Small intestine (tissue), 7 donors: ENCODE measurements at regions not wholly inside any gene's neighbourhood (a gene's known extent, or its start where the extent isn't known, plus 50 kb on each side); places are given as distances from the start of the nearest gene placed in this dataset.

Experiments used
- DNase-seq, 2 donors: peaks; one replicate each; pipeline versions ENCODE4 v3.0.0 to v3.0.0-alpha.2; 2013
- FAIRE-seq: peaks from 2 replicates; lab custom pipeline; 2012; peaks lifted over from hg19 to GRCh38; lab: Jason Lieb, UNC
- H3K27ac ChIP-seq, 3 donors: one replicate each; pipeline ENCODE4 v1.5.1; 2013; ENCODE audit warnings: low read length in 2 of 3, mild to moderate bottlenecking in 2 of 3, control low read depth in 1 of 3, inconsistent platforms in 1 of 3, low read depth in 1 of 3, moderate library complexity in 1 of 3
- H3K27me3 ChIP-seq, 3 donors: one replicate each; pipeline ENCODE4 v1.6.1; 2013; ENCODE audit warnings: low read length in 3 of 3, inconsistent platforms in 1 of 3; ENCODE audit not compliant: control insufficient read depth in 3 of 3, insufficient read depth in 3 of 3
- H3K36me3 ChIP-seq, 3 donors: one replicate each; pipeline ENCODE4 v1.6.1; 2013; ENCODE audit warnings: low read length in 3 of 3, inconsistent platforms in 1 of 3, low read depth in 1 of 3, mild to moderate bottlenecking in 1 of 3, moderate library complexity in 1 of 3; ENCODE audit not compliant: control insufficient read depth in 3 of 3, insufficient read depth in 2 of 3
- H3K4me1 ChIP-seq, 3 donors: one replicate each; pipeline ENCODE4 v1.6.1; 2013; ENCODE audit warnings: low read length in 2 of 3, inconsistent platforms in 1 of 3, low read depth in 1 of 3, mild to moderate bottlenecking in 1 of 3, moderate library complexity in 1 of 3; ENCODE audit not compliant: control insufficient read depth in 3 of 3, insufficient read depth in 2 of 3
- H3K4me3 ChIP-seq, 3 donors: one replicate each; pipeline ENCODE4 v1.5.1; 2013; ENCODE audit warnings: low read length in 3 of 3, control low read depth in 1 of 3, inconsistent platforms in 1 of 3, low read depth in 1 of 3, mild to moderate bottlenecking in 1 of 3, moderate library complexity in 1 of 3
- H3K9me3 ChIP-seq, 2 donors: one replicate each; pipeline ENCODE4 v1.6.1; 2013; ENCODE audit warnings: low read depth in 1 of 2, low read length in 1 of 2; ENCODE audit not compliant: control insufficient read depth in 2 of 2, insufficient read depth in 1 of 2
- WGBS, 3 donors: extraction: QIAGEN DNeasy Blood & Tissue Kit; methylation state at CpG; one replicate each; pipeline ENCODE4 v1.1.7; 2013; 5-methylcytosine and 5-hydroxymethylcytosine counted together
- donor health status: healthy with polysubstance abuse.
- donor health status: control.
- donor health status: control.
- donor health status: Bipolar disorder and iron deficiency.
- donor health status: healthy.

DNA sequence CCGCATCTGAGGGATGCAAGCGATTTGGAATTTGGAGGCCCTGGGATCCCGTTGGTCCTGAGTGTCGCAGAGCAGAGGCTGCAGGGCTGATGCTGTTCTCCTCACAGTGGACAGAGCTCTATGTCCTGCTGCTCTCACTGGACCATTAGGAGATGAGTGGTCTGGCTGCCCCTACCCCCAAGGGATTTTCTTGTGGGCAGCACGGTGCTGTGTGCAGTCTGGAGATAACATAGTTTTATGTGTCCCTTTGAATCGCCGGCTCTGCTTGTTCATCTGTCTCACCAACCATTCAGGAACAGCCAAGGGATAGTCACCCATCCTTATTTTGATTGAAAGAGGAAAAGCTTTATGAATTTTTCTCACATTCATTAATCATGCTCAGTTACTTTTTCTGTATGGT, 49.9 kb downstream of the CHRM3 start:
- no peaks in the 10 kb centered on the region for H3K9me3 ChIP-seq
- H3K27me3 ChIP-seq: no peaks in the 10 kb centered on the region
- DNase-seq (no peak), FAIRE-seq (no peak)
- no peak overlapping the region for H3K4me3 ChIP-seq
- no peaks in the 10 kb centered on the region for H3K36me3 ChIP-seq
- no peaks in the 10 kb centered on the region for H3K4me1 ChIP-seq
- no peak overlapping the region for H3K27ac ChIP-seq
- WGBS, 3 donors: 91 to 96% (median 95%) methylated on average over 7 of the region's 7 CpGs

DNA sequence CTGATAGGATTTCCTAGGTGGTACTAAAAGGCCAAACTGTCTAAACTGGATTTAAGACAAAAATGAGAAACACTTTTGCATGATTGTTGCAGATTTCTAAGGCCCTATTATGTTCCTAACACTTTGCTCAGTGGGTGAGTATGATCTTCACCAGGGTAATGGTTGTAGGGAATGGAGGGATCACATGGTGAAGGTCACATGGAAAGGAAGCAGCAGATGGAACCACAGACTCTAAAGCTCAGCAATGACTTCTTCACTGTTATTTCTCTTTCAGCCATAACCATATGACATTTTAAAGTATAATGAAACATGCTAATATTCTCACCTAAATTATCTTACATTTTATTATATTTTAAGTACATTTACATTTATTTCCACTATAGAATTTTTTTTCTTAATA, 51.5 kb downstream of the CHRM3 start:
- no peak for FAIRE-seq
- H3K4me3 ChIP-seq: no peak overlapping the region
- H3K36me3 ChIP-seq: no peaks in the 10 kb centered on the region
- H3K4me1 ChIP-seq: no peaks in the 10 kb centered on the region
- H3K27me3 ChIP-seq: no peaks in the 10 kb centered on the region
- no peak overlapping the region for H3K27ac ChIP-seq
- peaks cover 0 to 3% of the 10 kb centered on the region in 2 donors for H3K9me3 ChIP-seq
- DNase-seq: no peak

DNA sequence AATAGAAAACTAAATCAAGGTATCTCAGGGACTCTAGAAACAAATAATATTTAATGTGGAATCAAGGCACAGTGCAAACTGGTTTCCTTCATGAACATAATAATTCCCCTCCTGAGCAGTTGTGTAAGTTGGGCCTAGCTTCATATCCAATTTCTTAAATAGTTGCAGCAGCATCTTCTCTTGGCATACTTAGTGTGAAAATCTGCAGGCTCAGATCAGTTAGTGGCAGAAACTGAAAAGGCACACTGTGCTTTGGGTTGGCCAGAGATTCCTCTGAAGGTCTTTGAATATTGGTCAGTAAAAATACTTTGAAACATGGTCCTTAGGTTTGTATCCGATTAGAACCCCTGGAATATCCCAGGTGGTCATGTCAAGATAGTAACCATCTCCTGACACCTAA, 52.5 kb downstream of the CHRM3 start:
- no peaks in the 10 kb centered on the region for H3K4me1 ChIP-seq
- DNase-seq (no peak), FAIRE-seq (no peak)
- H3K27me3 ChIP-seq: no peaks in the 10 kb centered on the region
- 85 to 93% (median 92%) methylated on average over 1 of the region's 1 CpG for WGBS, 3 donors
- no peak overlapping the region for H3K27ac ChIP-seq
- peaks cover 0 to 3% of the 10 kb centered on the region in 2 donors for H3K9me3 ChIP-seq
- no peak overlapping the region for H3K4me3 ChIP-seq
- no peaks in the 10 kb centered on the region for H3K36me3 ChIP-seq

DNA sequence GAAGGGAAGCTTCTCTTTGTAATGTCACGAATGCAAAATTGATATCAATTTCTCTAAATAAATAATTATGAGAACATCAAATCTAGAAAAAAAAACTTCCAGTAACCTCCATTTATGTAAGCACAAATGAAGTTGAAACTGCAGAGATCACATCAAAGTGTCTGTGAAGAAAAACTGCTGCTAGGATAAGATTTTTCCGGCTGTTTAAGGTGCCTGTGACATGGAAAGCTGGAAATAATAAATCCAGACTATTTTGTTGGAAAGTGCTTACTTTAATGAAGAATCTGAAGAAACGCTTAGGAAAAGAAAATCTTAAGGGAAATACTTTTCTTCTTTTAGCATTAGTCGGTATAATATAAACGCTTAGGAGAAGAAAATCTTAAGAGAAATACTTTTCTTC, 57.0 kb downstream of the CHRM3 start:
- no peak overlapping the region for H3K27ac ChIP-seq
- FAIRE-seq (no peak), DNase-seq (no peak)
- H3K9me3 ChIP-seq: peaks cover 0 to 3% of the 10 kb centered on the region in 2 donors
- H3K27me3 ChIP-seq: no peaks in the 10 kb centered on the region
- H3K36me3 ChIP-seq: no peaks in the 10 kb centered on the region
- WGBS, 3 donors: 74 to 86% (median 81%) methylated on average over 5 of the region's 5 CpGs
- no peaks in the 10 kb centered on the region for H3K4me1 ChIP-seq
- H3K4me3 ChIP-seq: no peak overlapping the region

DNA sequence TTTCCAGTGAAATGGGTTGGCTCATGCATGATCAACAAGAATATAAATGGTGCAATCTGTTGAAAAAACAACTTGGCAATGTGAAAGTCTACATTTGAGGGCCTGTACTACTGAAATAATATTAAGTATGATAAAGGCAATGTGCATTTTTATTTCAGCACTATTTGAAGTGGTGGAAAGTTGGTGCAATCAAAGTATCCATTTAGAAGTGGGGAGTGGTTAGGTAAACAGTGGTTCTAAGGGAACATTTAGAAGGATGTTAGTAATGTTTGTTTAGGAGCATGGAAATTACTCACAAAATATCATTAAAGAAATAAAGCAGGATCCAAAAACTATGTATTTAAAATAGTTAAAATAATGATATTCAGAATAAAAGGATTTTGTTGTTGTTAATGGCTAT, 60.2 kb downstream of the CHRM3 start:
- Histone ChIP-seq H3K4me1 (no peaks in the 10 kb centered on the region), H3K27ac (no peak overlapping the region), H3K36me3 (no peaks in the 10 kb centered on the region), H3K4me3 (no peak overlapping the region), H3K9me3 (peaks cover 0 to 3% of the 10 kb centered on the region in 2 donors), H3K27me3 (no peaks in the 10 kb centered on the region)
- DNase-seq (no peak), FAIRE-seq (no peak)

DNA sequence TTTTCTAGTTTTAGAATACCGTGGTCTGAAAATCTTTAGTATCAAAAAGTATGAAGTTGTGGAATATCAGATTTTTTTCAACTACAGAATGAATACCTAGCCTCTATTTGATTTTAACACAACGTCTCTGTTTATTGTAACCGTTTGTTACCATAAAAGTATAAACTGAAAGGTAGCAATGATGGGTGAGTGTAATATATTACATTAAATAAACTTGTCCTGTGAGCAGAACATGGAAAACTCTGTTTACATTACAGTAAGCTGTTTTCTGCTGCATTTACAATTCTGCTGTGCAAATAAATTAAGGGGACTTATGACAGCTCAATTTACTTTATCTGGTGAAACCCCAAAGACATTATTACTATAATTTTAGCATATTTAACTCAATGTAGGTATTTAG, 62.5 kb downstream of the CHRM3 start:
- FAIRE-seq (no peak), DNase-seq (no peak)
- 60 to 72% (median 62%) methylated on average over 3 of the region's 3 CpGs for WGBS, 3 donors

DNA sequence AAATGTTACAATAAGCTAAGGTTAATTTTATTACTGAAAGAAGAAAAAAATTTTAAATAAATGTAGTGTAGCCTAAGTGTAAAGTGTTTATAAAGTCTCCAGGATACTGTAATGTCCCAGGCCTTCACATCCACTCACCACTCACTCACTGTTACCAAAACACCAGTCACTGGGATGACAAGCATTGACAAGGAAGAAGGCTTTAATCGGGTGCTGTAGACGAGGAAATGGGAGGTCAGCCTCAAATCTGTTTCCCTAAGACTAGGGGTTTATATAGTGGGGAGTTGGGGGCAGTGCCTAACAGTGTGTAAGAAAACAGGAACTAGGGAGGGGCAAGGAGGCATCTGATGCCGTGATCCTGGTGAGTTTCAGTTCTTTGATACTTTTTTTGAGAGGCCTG, 69.4 kb downstream of the CHRM3 start:
- peaks cover 0 to 15% of the 10 kb centered on the region in 2 donors for H3K9me3 ChIP-seq
- DNase-seq: no peak
- H3K36me3 ChIP-seq: no peaks in the 10 kb centered on the region
- H3K4me1 ChIP-seq: peaks cover 0 to 2% (median 0%) of the 10 kb centered on the region in 3 donors
- no peaks in the 10 kb centered on the region for H3K27me3 ChIP-seq
- no peak for FAIRE-seq
- no peak overlapping the region for H3K4me3 ChIP-seq
- 84 to 90% (median 88%) methylated on average over 3 of the region's 3 CpGs for WGBS, 3 donors
- no peak overlapping the region for H3K27ac ChIP-seq

More for the DNA sequence above, 62.5 kb downstream of the CHRM3 start:
- Histone ChIP-seq H3K27ac (no peak overlapping the region), H3K27me3 (no peaks in the 10 kb centered on the region), H3K36me3 (no peaks in the 10 kb centered on the region), H3K4me1 (no peaks in the 10 kb centered on the region), H3K4me3 (no peak overlapping the region), H3K9me3 (no peaks in the 10 kb centered on the region)

DNA sequence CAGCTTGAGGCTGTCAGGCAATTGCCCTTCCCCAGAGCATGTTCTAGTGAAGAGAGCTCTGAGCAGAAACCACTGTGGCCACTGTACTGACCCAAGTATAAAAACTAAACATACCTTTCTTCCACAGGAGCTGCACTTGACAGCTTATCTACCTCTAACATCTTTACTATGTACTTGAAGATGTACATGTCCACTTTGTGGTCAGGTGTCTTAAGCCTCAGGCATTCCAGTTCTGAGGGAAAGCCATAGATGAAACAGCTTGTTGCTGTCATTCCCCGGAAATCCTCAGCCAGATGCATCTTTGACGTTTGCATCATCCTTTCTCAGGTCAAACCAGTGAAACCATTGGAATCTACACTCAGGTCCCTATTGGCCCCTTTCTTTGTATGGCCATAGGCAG, 70.4 kb downstream of the CHRM3 start:
- no peak for FAIRE-seq
- no peak overlapping the region for H3K4me3 ChIP-seq
- H3K36me3 ChIP-seq: no peaks in the 10 kb centered on the region
- no peak for DNase-seq
- H3K27me3 ChIP-seq: no peaks in the 10 kb centered on the region
- 86 to 92% (median 91%) methylated on average over 2 of the region's 2 CpGs for WGBS, 3 donors
- peaks cover 0 to 2% (median 0%) of the 10 kb centered on the region in 3 donors for H3K4me1 ChIP-seq
- no peak overlapping the region for H3K27ac ChIP-seq
- peaks cover 0 to 15% of the 10 kb centered on the region in 2 donors for H3K9me3 ChIP-seq

DNA sequence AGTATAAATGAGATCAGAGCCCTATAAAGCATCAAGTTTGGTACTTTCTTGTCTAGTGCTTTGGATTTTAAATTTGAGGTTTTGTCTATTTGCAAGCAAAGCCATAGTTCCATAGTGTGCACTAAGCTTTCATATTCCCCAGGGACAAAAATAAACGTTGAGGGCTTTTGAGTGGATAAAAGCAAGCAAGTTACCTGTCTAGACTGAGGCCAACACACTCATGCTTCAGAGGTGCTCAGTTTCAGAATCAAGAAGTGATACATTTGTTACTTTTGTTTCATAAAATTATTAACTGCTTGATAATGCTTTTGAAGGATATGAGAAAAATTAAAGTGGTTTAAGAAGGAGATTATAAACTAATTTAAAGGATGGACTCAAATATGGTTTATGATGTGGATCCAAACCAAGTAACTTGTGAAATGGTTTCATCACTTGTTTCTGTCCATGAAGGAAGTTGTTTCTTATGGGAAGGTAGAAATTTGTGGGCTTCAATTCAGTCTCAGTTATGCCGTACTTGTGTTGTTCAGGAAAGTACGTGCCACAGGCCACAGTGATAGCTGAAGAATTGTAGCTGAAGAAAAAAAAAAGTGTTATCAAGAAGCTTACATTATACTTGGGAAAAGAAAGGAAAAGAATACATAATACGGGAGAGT, 71.2 kb downstream of the CHRM3 start:
- DNase-seq: no peak
- H3K4me1 ChIP-seq: peaks cover 0 to 2% (median 0%) of the 10 kb centered on the region in 3 donors
- no peak overlapping the region for H3K27ac ChIP-seq
- 53 to 75% (median 65%) methylated on average over 4 of the region's 4 CpGs for WGBS, 3 donors
- H3K9me3 ChIP-seq: peaks cover 0 to 15% of the 10 kb centered on the region in 2 donors
- H3K4me3 ChIP-seq: no peak overlapping the region
- no peaks in the 10 kb centered on the region for H3K27me3 ChIP-seq
- H3K36me3 ChIP-seq: no peaks in the 10 kb centered on the region
- no peak for FAIRE-seq
